OCI-LY1 (cell line): ENCODE measurements at regions not wholly inside any gene's neighbourhood (a gene's known extent, or its start where the extent isn't known, plus 50 kb on each side); places are given as distances from the start of the nearest gene placed in this dataset.

Experiments used
- H2AFZ ChIP-seq: fragments of 200-600 bp; sonication (generic), shearing (Covaris generic); 2 replicates; pipeline ENCODE4 v1.6.0; 2014; ENCODE audit warnings: antibody characterized with exemption, mild to moderate bottlenecking, low read length
- H3F3A ChIP-seq: fragments of 200-600 bp; sonication (generic), shearing (Covaris generic); 2 replicates; pipeline ENCODE4 v1.6.0; 2014; ENCODE audit warnings: mild to moderate bottlenecking, antibody characterized with exemption, low read length, moderate library complexity; ENCODE audit not compliant: insufficient read depth
- H3K27ac ChIP-seq: fragments of 200-600 bp; sonication (generic); 2 replicates; pipeline ENCODE4 v1.5.1; 2014; ENCODE audit warnings: low read length, mixed run types, mild to moderate bottlenecking, low read depth; ENCODE audit not compliant: poor library complexity, severe bottlenecking
- H3K27me3 ChIP-seq: fragments of 200-600 bp; sonication (generic); 2 replicates; pipeline ENCODE4 v1.6.0; 2014; ENCODE audit warnings: antibody characterized with exemption, mild to moderate bottlenecking, low read length, moderate library complexity; ENCODE audit not compliant: insufficient read depth
- H3K36me3 ChIP-seq: fragments of 200-600 bp; sonication (generic); 2 replicates; pipeline ENCODE4 v1.6.1; 2014; ENCODE audit warnings: mild to moderate bottlenecking, antibody characterized with exemption, low read length, moderate library complexity, mixed read lengths; ENCODE audit not compliant: insufficient read depth
- H3K4me1 ChIP-seq: fragments of 200-600 bp; sonication (generic); 2 replicates; pipeline ENCODE4 v1.5.1; 2014; ENCODE audit warnings: mild to moderate bottlenecking, low read length, moderate library complexity; ENCODE audit not compliant: insufficient read depth, severe bottlenecking
- H3K4me2 ChIP-seq: fragments of 200-600 bp; sonication (generic), shearing (Covaris generic); 2 replicates; pipeline ENCODE4 v1.6.1; 2014; ENCODE audit warnings: low read length
- H3K4me3 ChIP-seq: fragments of 200-600 bp; sonication (generic); 2 replicates; pipeline ENCODE4 v1.5.1; 2014; ENCODE audit warnings: low read length, low read depth, mild to moderate bottlenecking, mixed read lengths; ENCODE audit not compliant: poor library complexity, severe bottlenecking
- H3K79me2 ChIP-seq: fragments of 200-600 bp; shearing (Covaris generic); 2 replicates; pipeline ENCODE4 v1.6.1; 2016; ENCODE audit warnings: mixed run types, low read length, mixed read lengths; ENCODE audit not compliant: insufficient read depth
- H3K9ac ChIP-seq: fragments of 200-600 bp; sonication (generic), shearing (Covaris generic); 2 replicates; pipeline ENCODE4 v1.6.1; 2014; ENCODE audit warnings: mild to moderate bottlenecking, low read length, mixed read lengths
- H3K9me2 ChIP-seq: fragments of 200-600 bp; sonication (generic), shearing (Covaris generic); 2 replicates; pipeline ENCODE4 v1.6.1; 2014; ENCODE audit warnings: low read depth, mild to moderate bottlenecking, low read length, mixed read lengths
- H3K9me3 ChIP-seq: fragments of 200-600 bp; shearing (Covaris generic); 2 replicates; pipeline ENCODE4 v1.6.1; 2014; ENCODE audit warnings: low read length, mixed read lengths
- H4K20me1 ChIP-seq: fragments of 200-600 bp; sonication (generic), shearing (Covaris generic); 2 replicates; pipeline ENCODE4 v1.6.0; 2016; ENCODE audit warnings: mild to moderate bottlenecking, low read length; ENCODE audit not compliant: insufficient read depth
- CTCF ChIP-seq: fragments of 200-600 bp; sonication (generic), shearing (Covaris generic); IDR thresholded peaks from 2 replicates; pipeline ENCODE4 v1.5.1; 2017; ENCODE audit warnings: mild to moderate bottlenecking, antibody characterized with exemption, low read length, moderate library complexity, mixed read lengths
- EZH2 ChIP-seq: fragments of 200-600 bp; sonication (generic), shearing (Covaris generic); IDR thresholded peaks from 2 replicates; pipeline ENCODE4 v1.8.0; 2017; ENCODE audit warnings: borderline replicate concordance, mixed run types, mild to moderate bottlenecking, antibody characterized with exemption, low read length, moderate library complexity, mixed read lengths

- H3K9ac ChIP-seq = no peak overlapping the region
- no peaks in the 10 kb centered on the region for H3K27me3 ChIP-seq
- H2AFZ ChIP-seq = no peak overlapping the region
- H3K79me2 ChIP-seq = no peaks in the 10 kb centered on the region
- no peak overlapping the region for H3K4me3 ChIP-seq
- no peaks in the 10 kb centered on the region for H3K4me1 ChIP-seq
- no peaks in the 10 kb centered on the region for H3K9me3 ChIP-seq
- no peaks in the 10 kb centered on the region for H3K9me2 ChIP-seq
- H3K4me2 ChIP-seq = no peak overlapping the region
- H3F3A ChIP-seq = no peaks in the 10 kb centered on the region
- H4K20me1 ChIP-seq = no peaks in the 10 kb centered on the region
- TF ChIP-seq CTCF (no peak), EZH2 (no peak)
- no peaks in the 10 kb centered on the region for H3K36me3 ChIP-seq
- H3K27ac ChIP-seq = no peak overlapping the region
These were observed 648.8 kb downstream of the IQCM start for GRCh38 chr4:149166876-149167275.

GRCh38 chr4:149166365-149166764 is 649.3 kb downstream of the IQCM start:
- no peaks in the 10 kb centered on the region for H3K4me1 ChIP-seq
- no peak overlapping the region for H2AFZ ChIP-seq
- no peaks in the 10 kb centered on the region for H4K20me1 ChIP-seq
- no peaks in the 10 kb centered on the region for H3K36me3 ChIP-seq
- H3K4me3 ChIP-seq = no peak overlapping the region
- no peaks in the 10 kb centered on the region for H3K9me3 ChIP-seq
- TF ChIP-seq CTCF = no peak
- TF ChIP-seq EZH2 = no peak
- no peaks in the 10 kb centered on the region for H3F3A ChIP-seq
- H3K27ac ChIP-seq = no peak overlapping the region
- no peak overlapping the region for H3K9ac ChIP-seq
- H3K4me2 ChIP-seq = no peak overlapping the region
- H3K79me2 ChIP-seq = no peaks in the 10 kb centered on the region
- H3K9me2 ChIP-seq = no peaks in the 10 kb centered on the region
- H3K27me3 ChIP-seq = no peaks in the 10 kb centered on the region

GRCh38 chr4:149164282-149164681 is 651.4 kb downstream of the IQCM start:
- no peak overlapping the region for H3K27ac ChIP-seq
- no peaks in the 10 kb centered on the region for H3K27me3 ChIP-seq
- H3K9me2 ChIP-seq = no peaks in the 10 kb centered on the region
- H3K4me2 ChIP-seq = no peak overlapping the region
- no peaks in the 10 kb centered on the region for H3F3A ChIP-seq
- H3K36me3 ChIP-seq = no peaks in the 10 kb centered on the region
- no peaks in the 10 kb centered on the region for H4K20me1 ChIP-seq
- H3K79me2 ChIP-seq = no peaks in the 10 kb centered on the region
- no peak for TF ChIP-seq EZH2
- no peak for TF ChIP-seq CTCF
- H3K9me3 ChIP-seq = no peaks in the 10 kb centered on the region
- H3K4me1 ChIP-seq = no peaks in the 10 kb centered on the region
- H3K9ac ChIP-seq = no peak overlapping the region
- no peak overlapping the region for H2AFZ ChIP-seq
- H3K4me3 ChIP-seq = no peak overlapping the region
